NCI-H460 (cell line): ENCODE measurements at regions not wholly inside any gene's neighbourhood (a gene's known extent, or its start where the extent isn't known, plus 50 kb on each side); places are given as distances from the start of the nearest gene placed in this dataset.

Experiments
- DNase-seq: peaks from one replicate; pipeline ENCODE4 v3.0.0-alpha.2; 2016; ENCODE audit warnings: low read depth; ENCODE audit errors: extremely low read depth

- DNase-seq, result no peak
Measured at GRCh38 chr10:130545697-130546096, 409.5 kb downstream of the GLRX3 start.

- DNase-seq, result no peak
Measured at GRCh38 chr10:130546841-130547240, 410.6 kb downstream of the GLRX3 start.

- no peak for DNase-seq
Measured at GRCh38 chr10:130547368-130547767, 411.2 kb downstream of the GLRX3 start.

- no peak for DNase-seq
Measured at GRCh38 chr10:130550952-130551674, 414.9 kb downstream of the GLRX3 start.

- no peak for DNase-seq
Measured at GRCh38 chr10:130551676-130552075, 415.5 kb downstream of the GLRX3 start.

- DNase-seq, result no peak
Measured at GRCh38 chr10:130553826-130554225, 417.6 kb downstream of the GLRX3 start.

- no peak for DNase-seq
Measured at GRCh38 chr10:130554701-130555410, 418.7 kb downstream of the GLRX3 start.

- no peak for DNase-seq
Measured at GRCh38 chr10:130555411-130555750, 419.2 kb downstream of the GLRX3 start.

- DNase-seq, result no peak
Measured at GRCh38 chr10:130557181-130557845, 421.1 kb downstream of the GLRX3 start.

- no peak for DNase-seq
Measured at GRCh38 chr10:130558746-130559546, 422.8 kb downstream of the GLRX3 start.

GRCh38 chr10:130559547-130559880 lies 423.3 kb downstream of the GLRX3 start:
- DNase-seq, result no peak

- DNase-seq, result no peak
Measured at GRCh38 chr10:130560116-130560515, 423.9 kb downstream of the GLRX3 start.

- no peak for DNase-seq
Measured at GRCh38 chr10:130560573-130560972, 424.4 kb downstream of the GLRX3 start.

- DNase-seq, result no peak
Measured at GRCh38 chr10:130561681-130562080, 425.5 kb downstream of the GLRX3 start.

GRCh38 chr10:130567011-130567410 lies 430.8 kb downstream of the GLRX3 start:
- DNase-seq, result no peak

GRCh38 chr10:130567436-130567835 lies 431.2 kb downstream of the GLRX3 start:
- no peak for DNase-seq

GRCh38 chr10:130568246-130568645 lies 432.1 kb downstream of the GLRX3 start:
- no peak for DNase-seq

- no peak for DNase-seq
Measured at GRCh38 chr10:130570074-130570473, 433.9 kb downstream of the GLRX3 start.

GRCh38 chr10:130571674-130572073 lies 435.5 kb downstream of the GLRX3 start:
- no peak for DNase-seq

GRCh38 chr10:130573446-130573845 lies 437.3 kb downstream of the GLRX3 start:
- no peak for DNase-seq

- no peak for DNase-seq
Measured at GRCh38 chr10:130575756-130576285, 439.6 kb downstream of the GLRX3 start.
